Spleen (tissue), 11 donors: ENCODE measurements at regions not wholly inside any gene's neighbourhood (a gene's known extent, or its start where the extent isn't known, plus 50 kb on each side); places are given as distances from the start of the nearest gene placed in this dataset.

Experiments
- DNase-seq: peaks from one replicate; pipeline ENCODE4 v3.0.0-alpha.2; 2020
- H3K27ac ChIP-seq, 8 donors: fragments of 200-600 bp; sonication (generic) in 7 of 8; 1 replicate in 4 of 8; 2 replicates in 4 of 8; pipeline versions ENCODE4 v1.5.0 to v1.8.0; 2016 to 2021; ENCODE audit warnings: inconsistent platforms in 4 of 8, mild to moderate bottlenecking in 4 of 8, moderate library complexity in 1 of 8
- H3K27me3 ChIP-seq, 7 donors: fragments of 200-600 bp; sonication (generic) in 6 of 7; replicated peaks in 1 of 7; 1 replicate in 4 of 7; 2 replicates in 3 of 7; pipeline versions ENCODE4 v1.5.0 to v1.8.0; 2016 to 2021; ENCODE audit warnings: inconsistent platforms in 3 of 7, mild to moderate bottlenecking in 1 of 7
- H3K36me3 ChIP-seq, 6 donors: fragments of 200-600 bp; sonication (generic) in 5 of 6; 1 replicate in 4 of 6; 2 replicates in 2 of 6; pipeline versions ENCODE4 v1.5.0 to v1.8.0; 2016 to 2021; ENCODE audit warnings: inconsistent platforms in 2 of 6
- H3K4me1 ChIP-seq, 6 donors: fragments of 200-600 bp; sonication (generic) in 5 of 6; 1 replicate in 3 of 6; 2 replicates in 3 of 6; pipeline versions ENCODE4 v1.5.0 to v1.8.0; 2016 to 2021; ENCODE audit warnings: inconsistent platforms in 3 of 6
- H3K4me3 ChIP-seq, 8 donors: fragments of 200-600 bp; sonication (generic) in 7 of 8; 1 replicate in 4 of 8; 2 replicates in 4 of 8; pipeline versions ENCODE4 v1.5.0 to v1.8.0; 2016 to 2021; ENCODE audit warnings: inconsistent platforms in 4 of 8, mild to moderate bottlenecking in 4 of 8, moderate library complexity in 2 of 8
- H3K9me3 ChIP-seq, 8 donors: fragments of 200-600 bp; sonication (generic) in 7 of 8; 1 replicate in 4 of 8; 2 replicates in 4 of 8; pipeline versions ENCODE4 v1.5.0 to v1.8.0; 2016 to 2021; ENCODE audit warnings: inconsistent platforms in 4 of 8
- CTCF ChIP-seq, 11 experiments: fragments of 200-600 bp in 7 of 11; fragments of 450-650 bp in 4 of 11; sonication (generic) in 4 of 11; IDR thresholded peaks in 8 of 11; conservative IDR thresholded peaks in 3 of 11; 1 replicate in 7 of 11; 2 replicates in 4 of 11; pipeline versions ENCODE4 v1.4.0 to v1.8.0; 2016 to 2021; ENCODE audit warnings: antibody characterized with exemption in 11 of 11, inconsistent platforms in 4 of 11, mild to moderate bottlenecking in 1 of 11
- POLR2A ChIP-seq, 3 donors: fragments of 450-650 bp; IDR thresholded peaks; one replicate each; pipeline ENCODE4 v1.5.1; 2017; ENCODE audit warnings: antibody characterized with exemption in 3 of 3, mild to moderate bottlenecking in 1 of 3
- POLR2AphosphoS5 ChIP-seq, 3 donors: sonication (generic); formaldehyde crosslinking; IDR thresholded peaks; one replicate each; pipeline ENCODE4 v1.5.1; 2017; ENCODE audit warnings: antibody characterized with exemption in 3 of 3
- WGBS, 5 donors: extraction: QIAGEN DNeasy Blood & Tissue Kit in 3 of 5; methylation state at CpG; one replicate each; pipeline versions ENCODE4 v1.1.5 to v1.1.7; 2013 to 2018; 5-methylcytosine and 5-hydroxymethylcytosine counted together
- intact Hi-C: fragments of 100-400 bp; cut with DNase I; formaldehyde crosslinking; loops from one replicate; pipeline ENCODE4 v1.15.0; 2023; ENCODE audit warnings: low total_unique reads
- donor health status: healthy with polysubstance abuse.
- donor health status: DM: no; HTN: no; CAD: no; lungs with moderate emphysema.
- donor health status: DM: no; HTN: no; CAD: no.
- donor health status: Bipolar disorder and iron deficiency.
- donor health status: healthy.
- donor health status: DM: no; HTN: no; CAD: no.
- donor health status: DM: yes; HTN: yes; CAD: no.

GRCh38 chr10:54908019-54908418, 107.0 kb upstream of the PCDH15 start:
- no peak overlapping the region for H3K27ac ChIP-seq
- peak; percentile 40 for DNase-seq
- no peak overlapping the region for H3K4me3 ChIP-seq
- H3K27me3 ChIP-seq = no peaks in the 10 kb centered on the region
- intact Hi-C loops = no loop called here
- H3K9me3 ChIP-seq = peaks cover 0 to 16% (median 10%) of the 10 kb centered on the region in 8 donors
- H3K36me3 ChIP-seq = no peaks in the 10 kb centered on the region
- TF ChIP-seq POLR2A (IDR thresholded peaks at IDR 0.05) (no peak), CTCF (IDR thresholded peaks at IDR 0.05 in 8 of 11, conservative IDR thresholded peaks at IDR 0.05 in 3 of 11) (no peak), POLR2AphosphoS5 (IDR thresholded peaks at IDR 0.05) (no peak)
- 83 to 94% (median 86%) methylated on average over 1 to 3 of the region's 3 CpGs for WGBS, 5 donors
- no peaks in the 10 kb centered on the region for H3K4me1 ChIP-seq

- TF ChIP-seq CTCF (IDR thresholded peaks at IDR 0.05 in 8 of 11, conservative IDR thresholded peaks at IDR 0.05 in 3 of 11) (no peak), POLR2A (IDR thresholded peaks at IDR 0.05) (no peak), POLR2AphosphoS5 (IDR thresholded peaks at IDR 0.05) (no peak)
- no peaks in the 10 kb centered on the region for H3K4me1 ChIP-seq
- no peaks in the 10 kb centered on the region for H3K27me3 ChIP-seq
- H3K4me3 ChIP-seq = no peak overlapping the region
- H3K27ac ChIP-seq = no peak overlapping the region
- DNase-seq = no peak
- intact Hi-C loops = no loop called here
- no peaks in the 10 kb centered on the region for H3K36me3 ChIP-seq
- peaks cover 0 to 6% (median 0%) of the 10 kb centered on the region in 8 donors for H3K9me3 ChIP-seq
Measured at GRCh38 chr10:54906940-54907339, 105.9 kb upstream of the PCDH15 start.

- intact Hi-C loops = no loop called here
- no peaks in the 10 kb centered on the region for H3K27me3 ChIP-seq
- no peak for DNase-seq
- no peaks in the 10 kb centered on the region for H3K4me1 ChIP-seq
- H3K27ac ChIP-seq = no peak overlapping the region
- 61 to 87% (median 62%) methylated on average over 2 of the region's 2 CpGs for WGBS, 5 donors
- H3K4me3 ChIP-seq = no peak overlapping the region
- peaks cover 0 to 6% (median 0%) of the 10 kb centered on the region in 8 donors for H3K9me3 ChIP-seq
- H3K36me3 ChIP-seq = no peaks in the 10 kb centered on the region
- no peak for TF ChIP-seq POLR2A (IDR thresholded peaks at IDR 0.05)
- no peak for TF ChIP-seq CTCF (IDR thresholded peaks at IDR 0.05 in 8 of 11, conservative IDR thresholded peaks at IDR 0.05 in 3 of 11)
- no peak for TF ChIP-seq POLR2AphosphoS5 (IDR thresholded peaks at IDR 0.05)
Measured at GRCh38 chr10:54905578-54906192, 104.7 kb upstream of the PCDH15 start.

- Histone ChIP-seq H3K9me3 (peaks cover 0 to 6% (median 0%) of the 10 kb centered on the region in 8 donors), H3K27me3 (no peaks in the 10 kb centered on the region), H3K36me3 (no peaks in the 10 kb centered on the region), H3K27ac (no peak overlapping the region), H3K4me1 (no peaks in the 10 kb centered on the region), H3K4me3 (no peak overlapping the region)
- no peak for DNase-seq
- TF ChIP-seq CTCF (IDR thresholded peaks at IDR 0.05 in 8 of 11, conservative IDR thresholded peaks at IDR 0.05 in 3 of 11) (no peak), POLR2A (IDR thresholded peaks at IDR 0.05) (no peak), POLR2AphosphoS5 (IDR thresholded peaks at IDR 0.05) (no peak)
- intact Hi-C loops = no loop called here
- 53 to 68% (median 61%) methylated on average over 1 of the region's 1 CpG for WGBS, 5 donors
Measured at GRCh38 chr10:54904833-54905232, 103.8 kb upstream of the PCDH15 start.
